Activated CD4-positive, CD25-positive, alpha-beta regulatory T cell treated with anti-CD3 and anti-CD28 coated beads, Interleukin-2, amount 50 U/mL, for 72 hours (primary cell): ENCODE measurements at regions not wholly inside any gene's neighbourhood (a gene's known extent, or its start where the extent isn't known, plus 50 kb on each side); places are given as distances from the start of the nearest gene placed in this dataset.
"Not testable (repeated sequence)": the region's sequence is repeated elsewhere in the genome, so short reads cannot be mapped to it uniquely, and the experiment has no call there.

Source experiments
- DNase-seq: peaks from one replicate; pipeline ENCODE4 v3.0.0; 2021

- no peak for DNase-seq
These were observed 52.0 kb upstream of the CPM start for GRCh38 chr12:68984796-68985573.

- DNase-seq = not testable (repeated sequence)
These were observed 64.6 kb upstream of the CPM start for GRCh38 chr12:68997526-68997925.

- no peak for DNase-seq
These were observed 65.1 kb upstream of the CPM start for GRCh38 chr12:68998041-68998440.

- DNase-seq = no peak
These were observed 67.1 kb upstream of the CPM start for GRCh38 chr12:69000074-69000473.

- DNase-seq = no peak
These were observed 67.7 kb upstream of the CPM start for GRCh38 chr12:69000540-69001243.

- no peak for DNase-seq
These were observed 68.3 kb upstream of the CPM start for GRCh38 chr12:69001251-69001650.

- DNase-seq = no peak
These were observed 70.0 kb upstream of the CPM start for GRCh38 chr12:69002969-69003368.

GRCh38 chr12:69003991-69004390 lies 71.0 kb upstream of the CPM start:
- DNase-seq = no peak

GRCh38 chr12:69007101-69007854 lies 74.3 kb upstream of the CPM start:
- no peak for DNase-seq

GRCh38 chr12:69007855-69008351 lies 74.9 kb upstream of the CPM start:
- DNase-seq = no peak

- no peak for DNase-seq
These were observed 75.5 kb upstream of the CPM start for GRCh38 chr12:69008520-69008919.

- DNase-seq = no peak
These were observed 81.1 kb upstream of the CPM start for GRCh38 chr12:69014047-69014446.

GRCh38 chr12:69015017-69015416 lies 82.0 kb upstream of the CPM start:
- DNase-seq = no peak

- no peak for DNase-seq
These were observed 82.9 kb upstream of the CPM start for GRCh38 chr12:69015831-69016230.

GRCh38 chr12:69019082-69019481 lies 86.1 kb upstream of the CPM start:
- DNase-seq = no peak

GRCh38 chr12:69019910-69020309 lies 86.9 kb upstream of the CPM start:
- no peak for DNase-seq

- DNase-seq = no peak
These were observed 89.7 kb upstream of the CPM start for GRCh38 chr12:69022674-69023073.

- DNase-seq = no peak
These were observed 90.9 kb upstream of the CPM start for GRCh38 chr12:69023840-69024239.

- no peak for DNase-seq
These were observed 91.4 kb upstream of the CPM start for GRCh38 chr12:69024413-69024812.

- no peak for DNase-seq
These were observed 91.9 kb upstream of the CPM start for GRCh38 chr12:69024907-69025306.

- no peak for DNase-seq
These were observed 93.4 kb upstream of the CPM start for GRCh38 chr12:69026336-69026735.

- no peak for DNase-seq
These were observed 94.5 kb upstream of the CPM start for GRCh38 chr12:69027411-69027881.

- no peak for DNase-seq
These were observed 96.2 kb upstream of the CPM start for GRCh38 chr12:69028941-69029729.
